Muscle of back (tissue), 3 donors: ENCODE measurements at regions not wholly inside any gene's neighbourhood (a gene's known extent, or its start where the extent isn't known, plus 50 kb on each side); places are given as distances from the start of the nearest gene placed in this dataset.
"Not testable (repeated sequence)": the region's sequence is repeated elsewhere in the genome, so short reads cannot be mapped to it uniquely, and the experiment has no call there.

Experiments
- DNase-seq, 3 donors: peaks; one replicate each; pipeline versions ENCODE4 v3.0.0 to v3.0.0-alpha.2; 2013

DNA sequence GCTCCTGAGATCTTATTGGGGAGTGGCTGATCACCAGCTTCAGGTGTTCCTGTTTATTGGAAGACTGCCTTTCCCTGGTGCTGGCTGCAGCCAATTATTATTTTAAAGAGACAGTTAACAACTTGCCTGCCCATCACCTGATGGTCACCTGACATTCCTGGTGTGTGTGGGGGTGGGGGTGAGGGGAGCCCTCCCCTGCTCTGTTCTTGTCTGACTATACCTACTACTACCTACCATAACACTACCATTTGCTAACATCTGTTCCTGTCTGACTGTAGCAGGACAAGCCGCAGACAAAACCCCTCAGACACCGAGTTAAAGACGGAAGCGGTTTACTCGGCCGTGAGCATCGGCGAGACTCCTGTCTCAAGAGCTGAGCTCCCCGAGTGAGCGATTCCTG is 54.9 kb upstream of the NBPF3 start:
- no peak for DNase-seq

- DNase-seq, result no peak
Measured at GRCh38 chr1:21384620-21385019, 55.3 kb upstream of the NBPF3 start.

DNA sequence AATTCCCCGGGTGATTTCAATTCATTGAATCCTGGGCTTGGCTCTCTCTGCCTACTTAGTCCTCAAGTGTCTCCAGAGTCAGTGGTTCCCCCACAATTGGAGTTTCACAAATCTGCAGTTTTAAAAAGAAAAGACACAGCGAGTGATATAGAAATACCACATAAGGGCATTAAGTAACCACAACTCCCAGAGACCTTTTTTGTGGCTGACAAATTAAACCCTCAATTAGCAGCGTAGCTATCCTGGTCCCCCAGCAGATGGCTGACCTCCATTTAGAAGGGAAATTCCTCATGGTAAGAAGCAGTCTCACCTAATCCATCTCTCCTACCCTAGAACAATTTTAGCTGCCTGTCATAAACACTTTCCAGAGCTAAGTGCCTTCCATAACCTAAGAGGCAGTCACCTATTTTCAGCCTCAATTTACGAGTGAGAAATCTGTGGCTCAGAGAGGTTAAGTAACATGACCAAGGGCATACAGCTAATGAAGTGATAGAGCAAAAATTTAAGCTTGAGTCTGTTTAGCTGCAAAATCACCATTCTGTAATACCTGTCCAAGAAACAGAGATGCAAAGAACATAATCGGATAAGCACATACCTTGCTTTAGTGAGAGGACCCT is 56.0 kb upstream of the NBPF3 start:
- no peak for DNase-seq

GRCh38 chr1:21381354-21381753 is 58.6 kb upstream of the NBPF3 start:
- no peak for DNase-seq

DNA sequence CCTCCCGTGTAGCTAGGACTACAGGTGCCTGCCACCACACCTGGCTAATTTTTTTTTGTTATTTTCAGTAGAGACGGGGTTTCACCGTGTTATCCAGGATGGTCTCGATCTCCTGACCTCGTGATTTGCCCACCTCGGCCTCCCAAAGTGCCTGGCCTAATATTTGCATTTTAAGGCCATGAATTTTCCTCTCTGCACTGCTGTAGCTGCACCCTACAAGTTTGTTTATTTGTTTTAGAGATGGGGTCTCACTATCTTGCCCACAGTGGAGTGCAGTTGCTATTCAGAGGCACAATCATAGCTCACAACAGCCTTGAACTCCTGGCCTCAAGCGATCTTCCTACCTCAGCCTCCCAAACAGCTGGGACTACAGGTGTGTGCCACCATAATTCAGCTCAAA is 59.8 kb upstream of the NBPF3 start:
- not testable (repeated sequence) for DNase-seq

DNA sequence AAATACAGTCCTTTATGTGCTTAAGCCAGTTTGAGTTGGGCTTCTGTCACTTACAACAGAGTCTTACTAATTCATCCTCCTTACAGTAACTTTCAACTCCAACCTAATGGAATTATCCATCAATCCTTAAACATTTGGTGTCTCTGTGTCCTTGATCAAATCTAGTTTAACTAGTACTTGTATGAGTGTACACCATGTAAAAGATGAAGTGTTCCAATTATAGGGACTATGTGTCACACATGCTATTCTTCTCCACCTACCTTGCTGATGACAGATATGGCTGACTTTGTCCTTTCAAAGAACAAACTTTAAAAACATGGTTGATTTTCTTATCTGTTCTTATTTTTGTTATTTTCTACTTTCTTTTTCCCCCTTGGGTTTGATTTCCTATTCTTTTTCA is 60.4 kb upstream of the NBPF3 start:
- no peak for DNase-seq

GRCh38 chr1:21378705-21379494 is 61.0 kb upstream of the NBPF3 start:
- DNase-seq, result no peak

- no peak for DNase-seq
Measured at GRCh38 chr1:21372383-21372782, 67.6 kb upstream of the NBPF3 start.

DNA sequence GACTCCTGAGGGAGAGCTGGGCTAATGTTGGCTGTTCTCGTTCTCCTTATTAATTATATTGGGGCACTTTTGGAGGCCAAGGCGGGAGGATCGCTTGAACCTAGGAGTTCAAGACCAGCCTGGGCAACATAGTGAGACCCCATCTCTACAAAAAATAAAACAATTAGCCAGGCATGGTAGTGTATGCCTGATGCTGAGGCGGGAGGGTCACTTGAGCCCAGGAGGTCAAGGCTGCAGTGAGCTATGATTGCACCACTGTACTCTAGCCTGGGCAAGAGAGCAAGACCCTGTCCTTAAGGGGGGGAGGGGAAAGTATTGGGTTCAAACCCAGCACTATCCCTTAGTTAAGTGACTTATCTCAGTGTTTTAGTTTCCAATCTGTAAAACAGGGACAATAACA is 70.0 kb upstream of the NBPF3 start:
- no peak for DNase-seq

- DNase-seq, result peak; percentile 66 to 88 (median 84)
Measured at GRCh38 chr1:21368515-21369289, 71.2 kb upstream of the NBPF3 start.

DNA sequence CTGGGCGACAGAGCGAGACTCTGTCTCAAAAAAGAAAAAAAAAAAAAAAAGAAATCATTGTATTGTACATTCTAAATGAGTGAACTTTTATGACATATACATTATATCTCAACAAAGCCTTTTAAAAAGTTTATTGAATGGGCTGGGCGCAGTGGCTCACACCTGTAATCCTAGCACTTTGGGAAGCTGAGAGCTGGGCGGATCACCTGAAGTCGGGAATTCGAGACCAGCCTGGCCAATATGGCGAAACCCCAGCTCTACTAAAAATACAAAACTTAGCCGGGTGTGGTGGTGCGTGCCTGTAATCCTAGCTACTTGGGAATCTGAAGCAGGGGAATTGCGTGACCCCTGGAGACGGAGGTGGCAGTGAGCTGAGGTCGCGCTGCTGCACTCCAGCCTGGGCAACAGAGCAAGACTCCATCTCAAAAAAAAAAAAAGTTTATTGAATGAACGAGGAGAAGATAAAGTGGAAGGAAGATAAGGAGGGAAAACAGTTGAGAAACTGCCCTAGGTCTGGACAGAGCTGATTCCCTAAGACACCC is 71.9 kb upstream of the NBPF3 start:
- not testable (repeated sequence) for DNase-seq

DNA sequence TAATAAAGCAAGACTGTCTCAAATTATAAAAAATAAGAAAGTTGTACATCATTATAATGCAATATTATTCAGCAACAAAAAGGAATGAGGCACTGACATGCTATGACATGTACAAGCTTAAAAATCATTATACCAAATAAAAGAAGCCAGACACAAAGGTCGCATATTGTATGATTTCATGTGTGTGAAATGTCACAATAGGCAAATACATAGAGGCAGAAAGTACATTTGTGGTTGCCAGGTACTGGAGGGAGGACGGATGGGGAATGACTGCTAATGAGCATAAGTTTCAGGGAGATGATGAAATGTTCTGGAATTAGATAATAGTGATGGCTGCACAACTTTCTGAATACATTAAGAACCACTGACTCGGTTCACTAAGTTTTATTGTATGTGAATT is 73.6 kb upstream of the NBPF3 start:
- no peak for DNase-seq

GRCh38 chr1:21365036-21365435 is 74.8 kb upstream of the ECE1 start:
- no peak for DNase-seq

GRCh38 chr1:21362096-21362495 is 71.8 kb upstream of the ECE1 start:
- no peak for DNase-seq

DNA sequence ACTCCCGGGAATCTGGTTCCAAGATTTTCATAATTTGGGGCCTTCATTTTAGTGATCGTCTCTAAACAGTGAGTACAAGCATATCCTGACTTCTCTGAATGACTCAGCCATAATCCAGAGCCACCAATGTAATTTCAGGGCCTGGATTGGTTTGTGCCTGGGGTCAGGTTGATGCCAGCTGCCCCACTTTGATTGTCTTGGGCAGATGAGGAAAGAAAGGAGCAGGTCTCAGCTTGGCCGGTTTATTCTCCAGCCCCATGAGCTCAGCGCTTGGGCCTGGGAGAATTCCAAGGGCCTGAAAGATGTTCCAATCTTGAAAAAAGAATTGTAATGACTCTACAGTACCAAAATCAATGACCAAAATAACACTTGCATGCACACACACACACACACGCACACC is 71.2 kb upstream of the ECE1 start:
- no peak for DNase-seq

DNA sequence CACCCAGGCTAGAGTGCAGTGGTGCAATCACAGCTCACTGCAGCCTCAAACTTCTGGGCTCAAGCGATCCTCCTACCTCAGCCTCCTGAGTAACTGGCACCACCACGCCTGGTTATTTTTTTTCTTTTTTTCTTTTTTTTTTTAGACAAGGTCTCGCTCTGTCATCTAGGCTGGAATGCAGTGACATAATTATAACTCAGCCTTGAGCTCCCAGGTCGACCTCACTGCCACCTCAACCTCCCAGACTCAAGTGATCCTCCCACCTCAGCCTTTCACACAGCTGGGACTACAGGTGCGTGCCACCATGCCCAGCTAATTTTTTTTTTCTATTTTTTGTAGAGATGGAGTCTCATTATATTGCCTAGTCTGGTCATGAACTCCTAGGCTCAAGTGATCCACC is 66.9 kb upstream of the ECE1 start:
- no peak for DNase-seq

DNA sequence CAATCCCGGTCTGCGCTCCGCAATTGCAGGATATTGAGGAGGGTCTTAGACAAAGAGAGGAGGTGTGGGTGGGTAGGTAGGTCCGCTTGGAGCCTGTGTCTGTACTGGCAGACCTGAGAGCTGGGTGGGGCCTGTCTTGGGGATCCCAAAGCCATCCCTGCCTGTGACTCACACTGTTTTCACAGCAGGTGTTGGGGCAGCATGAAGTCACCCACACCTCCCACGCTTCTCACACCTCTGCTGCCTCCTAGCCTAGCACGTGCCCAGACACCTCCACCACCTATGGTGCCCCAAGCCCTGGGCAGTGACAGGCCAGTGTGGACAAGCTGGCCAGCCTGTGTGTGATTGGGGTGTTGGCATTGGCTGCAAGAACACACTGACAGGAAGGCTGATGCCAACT is 65.7 kb upstream of the ECE1 start:
- DNase-seq, result no peak

GRCh38 chr1:21352586-21352985 is 62.3 kb upstream of the ECE1 start:
- DNase-seq, result no peak

GRCh38 chr1:21351901-21352300 is 61.6 kb upstream of the ECE1 start:
- DNase-seq, result no peak

- DNase-seq, result no peak
Measured at GRCh38 chr1:21350202-21350885, 60.1 kb upstream of the ECE1 start.

DNA sequence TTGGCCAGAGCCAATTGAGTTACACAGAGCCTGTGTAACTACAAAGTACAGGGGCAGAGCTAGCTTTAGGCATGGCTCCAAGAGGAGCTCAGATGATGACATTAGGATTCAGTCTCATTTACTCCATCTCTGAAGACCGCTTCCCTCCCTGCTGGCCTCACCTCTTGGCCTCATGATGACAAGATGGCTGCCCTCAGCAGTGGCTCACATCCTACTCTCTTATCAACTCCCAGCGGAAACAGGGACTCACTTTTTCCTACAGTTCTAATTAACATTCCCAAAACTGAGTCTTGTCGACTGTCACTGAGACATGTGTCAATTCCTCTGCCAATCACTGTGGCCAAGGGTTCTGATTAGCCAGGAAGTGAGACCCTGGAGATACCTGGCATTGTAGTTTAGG is 59.4 kb upstream of the ECE1 start:
- no peak for DNase-seq

DNA sequence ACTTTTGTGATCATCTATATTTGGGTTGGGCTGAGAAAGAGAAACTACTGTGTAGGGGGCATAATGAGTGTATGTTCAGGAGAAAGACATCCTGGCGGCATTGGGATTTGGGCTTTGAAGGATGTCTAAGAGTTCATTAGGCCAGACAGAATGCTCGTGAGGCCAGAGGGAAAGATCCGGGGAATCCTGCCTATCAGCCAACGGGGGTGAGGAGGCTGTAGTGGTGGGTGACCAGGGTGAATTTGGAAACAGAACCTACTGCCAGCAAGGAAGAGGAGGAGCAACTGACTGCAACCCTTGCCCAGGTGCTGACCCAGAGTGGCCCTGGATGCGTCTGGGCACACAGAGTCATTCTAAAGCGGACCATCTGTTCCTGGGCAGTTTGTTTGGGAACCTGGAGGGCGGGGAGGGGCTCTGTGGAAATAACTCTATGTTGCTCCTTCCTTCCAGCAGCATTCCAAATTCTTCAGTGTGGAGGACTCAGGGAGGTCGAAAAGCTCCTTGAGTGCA is 56.9 kb upstream of the ECE1 start:
- DNase-seq, result no peak
